DND-41 (cell line): ENCODE measurements at regions not wholly inside any gene's neighbourhood (a gene's known extent, or its start where the extent isn't known, plus 50 kb on each side); places are given as distances from the start of the nearest gene placed in this dataset.

Experiments used
- CTCF ChIP-seq: IDR thresholded peaks from 2 replicates; pipeline ENCODE4 v1.5.1; 2012; ENCODE audit warnings: borderline replicate concordance, low read length, moderate library complexity, mild to moderate bottlenecking; ENCODE audit not compliant: poor library complexity, severe bottlenecking; ENCODE audit errors: extremely low read depth
- EZH2 ChIP-seq: IDR thresholded peaks from 3 replicates; pipeline ENCODE4 v1.6.1; 2012; ENCODE audit warnings: borderline replicate concordance, low read depth, mild to moderate bottlenecking, moderate library complexity, low read length, inconsistent platforms; ENCODE audit not compliant: severe bottlenecking

GRCh38 chr5:72015103-72015548, 92.1 kb upstream of the MAP1B start:
- TF ChIP-seq CTCF (no peak), EZH2 (no peak)
